H9 (cell line): ENCODE measurements at regions not wholly inside any gene's neighbourhood (a gene's known extent, or its start where the extent isn't known, plus 50 kb on each side); places are given as distances from the start of the nearest gene placed in this dataset.

Experiments used
- DNase-seq: peaks from one replicate; pipeline ENCODE4 v3.0.0-alpha.2; 2017
- H2AFZ ChIP-seq: one replicate; pipeline ENCODE4 v1.6.1; 2013; ENCODE audit warnings: mild to moderate bottlenecking, low read length, control low read depth, moderate library complexity
- H2AK5ac ChIP-seq: 2 replicates; pipeline ENCODE4 v1.6.1; 2013; ENCODE audit warnings: low read length, control low read depth, mixed read lengths; ENCODE audit not compliant: insufficient read length
- H2BK120ac ChIP-seq: one replicate; pipeline ENCODE4 v1.6.1; 2013; ENCODE audit warnings: low read depth, mild to moderate bottlenecking, low read length, control low read depth, inconsistent platforms; ENCODE audit not compliant: poor library complexity, severe bottlenecking
- H2BK12ac ChIP-seq: 2 replicates; pipeline ENCODE4 v1.6.1; 2013; ENCODE audit warnings: low read length, control low read depth, mixed read lengths, low read depth; ENCODE audit not compliant: insufficient read length
- H2BK15ac ChIP-seq: 2 replicates; pipeline ENCODE4 v1.6.1; 2013; ENCODE audit warnings: low read depth, low read length, control low read depth
- H2BK20ac ChIP-seq: one replicate; pipeline ENCODE4 v1.6.1; 2013; ENCODE audit warnings: low read depth, mild to moderate bottlenecking, low read length, control low read depth, inconsistent platforms; ENCODE audit not compliant: poor library complexity, severe bottlenecking
- H2BK5ac ChIP-seq: 2 replicates; pipeline ENCODE4 v1.6.1; 2013; ENCODE audit warnings: low read length, control low read depth, mixed read lengths; ENCODE audit not compliant: insufficient read length
- H3K14ac ChIP-seq: 2 replicates; pipeline ENCODE4 v1.6.1; 2013; ENCODE audit warnings: low read length, control low read depth; ENCODE audit not compliant: insufficient read depth
- H3K18ac ChIP-seq: 2 replicates; pipeline ENCODE4 v1.6.1; 2013; ENCODE audit warnings: low read depth, mild to moderate bottlenecking, mixed read lengths, low read length, control low read depth; ENCODE audit not compliant: insufficient read length
- H3K23ac ChIP-seq: 2 replicates; pipeline ENCODE4 v1.6.1; 2013; ENCODE audit warnings: low read length, control low read depth, mixed read lengths, low read depth; ENCODE audit not compliant: insufficient read length
- H3K23me2 ChIP-seq: 2 replicates; pipeline ENCODE4 v1.6.1; 2013; ENCODE audit warnings: low read depth, mild to moderate bottlenecking, mixed read lengths, low read length, control low read depth; ENCODE audit not compliant: insufficient read length, poor library complexity, severe bottlenecking
- H3K27ac ChIP-seq: 2 replicates; pipeline ENCODE4 v1.5.1; 2013; ENCODE audit warnings: low read length, control low read depth, mixed read lengths, low read depth; ENCODE audit not compliant: insufficient read length
- H3K27me3 ChIP-seq: 2 replicates; pipeline ENCODE4 v1.6.1; 2013; ENCODE audit warnings: low read length, control low read depth, inconsistent platforms; ENCODE audit not compliant: insufficient read depth
- H3K4ac ChIP-seq: 2 replicates; pipeline ENCODE4 v1.6.1; 2013; ENCODE audit warnings: low read depth, mild to moderate bottlenecking, control low read depth, inconsistent platforms, low read length, moderate library complexity
- H3K4me1 ChIP-seq: 2 replicates; pipeline ENCODE4 v1.6.1; 2013; ENCODE audit warnings: low read length, control low read depth, inconsistent platforms; ENCODE audit not compliant: insufficient read depth
- H3K4me2 ChIP-seq: 2 replicates; pipeline ENCODE4 v1.6.1; 2013; ENCODE audit warnings: low read length, control low read depth, mixed read lengths; ENCODE audit not compliant: insufficient read length, insufficient read depth
- H3K56ac ChIP-seq: 2 replicates; pipeline ENCODE4 v1.6.1; 2013; ENCODE audit warnings: low read depth, mild to moderate bottlenecking, mixed read lengths, low read length, control low read depth; ENCODE audit not compliant: insufficient read length
- H3K79me1 ChIP-seq: 2 replicates; pipeline ENCODE4 v1.6.1; 2013; ENCODE audit warnings: low read depth, mild to moderate bottlenecking, moderate library complexity, low read length, control low read depth, inconsistent platforms; ENCODE audit not compliant: insufficient read depth, poor library complexity, severe bottlenecking
- H3K79me2 ChIP-seq: 2 replicates; pipeline ENCODE4 v1.6.1; 2013; ENCODE audit warnings: low read length, control low read depth, inconsistent platforms; ENCODE audit not compliant: insufficient read depth
- H3K9ac ChIP-seq: 2 replicates; pipeline ENCODE4 v1.6.1; 2013; ENCODE audit warnings: low read length, control low read depth, mixed read lengths; ENCODE audit not compliant: insufficient read length; ENCODE audit errors: extremely low read depth
- H3K9me3 ChIP-seq: one replicate; pipeline ENCODE4 v1.6.1; 2013; ENCODE audit warnings: low read depth, low read length, inconsistent platforms; ENCODE audit not compliant: control insufficient read depth
- H3T11ph ChIP-seq: one replicate; pipeline ENCODE4 v1.6.1; 2013; ENCODE audit warnings: mild to moderate bottlenecking, low read length, control low read depth, inconsistent platforms
- H4K20me1 ChIP-seq: one replicate; pipeline ENCODE4 v1.6.1; 2013; ENCODE audit not compliant: control insufficient read depth, insufficient read length, insufficient read depth
- H4K5ac ChIP-seq: 2 replicates; pipeline ENCODE4 v1.6.1; 2013; ENCODE audit warnings: low read depth, mild to moderate bottlenecking, mixed read lengths, low read length, control low read depth; ENCODE audit not compliant: insufficient read length
- H4K8ac ChIP-seq: replicated peaks from 2 replicates; pipeline ENCODE4 v1.6.1; 2013; ENCODE audit warnings: low read length, control low read depth, mixed read lengths, low read depth; ENCODE audit not compliant: insufficient read length
- H4K91ac ChIP-seq: 2 replicates; pipeline ENCODE4 v1.6.1; 2013; ENCODE audit warnings: low read depth, mild to moderate bottlenecking, moderate library complexity, mixed read lengths, low read length, control low read depth; ENCODE audit not compliant: insufficient read length
- H3K27ac Mint-ChIP-seq, 3 experiments: 2 replicates in 2 of 3; 3 replicates in 1 of 3; pipeline ENCODE4 v1.8.0; 2020 to 2021; ENCODE audit warnings: mixed read lengths in 3 of 3, mild to moderate bottlenecking in 1 of 3, moderate library complexity in 1 of 3
- H3K27me3 Mint-ChIP-seq: 2 replicates; pipeline ENCODE4 v1.8.0; 2021; ENCODE audit warnings: low read depth, mild to moderate bottlenecking, moderate library complexity, mixed read lengths
- H3K36me3 Mint-ChIP-seq, 3 experiments: 2 replicates in 2 of 3; 3 replicates in 1 of 3; pipeline ENCODE4 v1.8.0; 2020 to 2021; ENCODE audit warnings: low read depth in 3 of 3, mixed read lengths in 3 of 3; ENCODE audit not compliant: insufficient read depth in 1 of 3
- H3K4me1 Mint-ChIP-seq, 2 experiments: 2 replicates each; pipeline ENCODE4 v1.8.0; 2020; ENCODE audit warnings: mixed read lengths in 2 of 2
- H3K4me3 Mint-ChIP-seq, 2 experiments: 2 replicates in 1 of 2; 3 replicates in 1 of 2; pipeline ENCODE4 v1.8.0; 2020 to 2021; ENCODE audit warnings: mild to moderate bottlenecking in 2 of 2, mixed read lengths in 2 of 2, moderate library complexity in 1 of 2
- H3K9me3 Mint-ChIP-seq, 2 experiments: 2 replicates in 1 of 2; 3 replicates in 1 of 2; pipeline ENCODE4 v1.8.0; 2020; ENCODE audit warnings: mild to moderate bottlenecking in 2 of 2, mixed read lengths in 2 of 2, moderate library complexity in 1 of 2
- WGBS: extraction: QIAGEN DNeasy Blood & Tissue Kit; methylation state at CpG from one replicate; pipeline ENCODE4 v1.1.7; 2013; ENCODE audit warnings: missing lambda C conversion rate, low lambda C conversion rate, mixed read lengths; ENCODE audit not compliant: insufficient read length; ENCODE audit errors: extremely low coverage; 5-methylcytosine and 5-hydroxymethylcytosine counted together
- TF ChIP-seq, protein P1 (sequence below): fragments of 200-600 bp; sonication (generic); conservative IDR thresholded peaks from 3 replicates; pipeline ENCODE4 v1.8.0; 2021; ENCODE audit warnings: antibody characterized with exemption, mild to moderate bottlenecking

DNA sequence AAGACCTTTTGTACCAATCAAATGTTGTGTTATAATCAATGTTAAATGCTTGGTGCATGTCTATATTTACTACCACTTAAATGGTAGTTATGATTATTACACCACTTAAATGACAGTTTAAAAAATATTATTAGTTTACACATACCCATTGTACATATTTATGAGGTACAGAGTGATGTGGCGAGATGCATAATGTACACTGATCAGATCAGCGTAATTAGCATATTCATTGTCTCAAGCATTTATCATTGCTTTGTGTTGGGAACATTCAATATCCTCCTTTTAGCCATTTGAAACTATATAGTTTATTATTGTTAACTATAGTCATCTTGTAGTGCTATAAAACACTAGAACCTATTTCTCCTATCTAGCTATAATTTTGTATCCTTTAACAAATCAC, 434.4 kb upstream of the ACTBL2 start:
- Histone ChIP-seq H2AK5ac (no peak overlapping the region), H3K4ac (no peak overlapping the region), H3K56ac (no peak overlapping the region), H3K27me3 (no peaks in the 10 kb centered on the region), H3K79me1 (no peaks in the 10 kb centered on the region), H3K18ac (no peak overlapping the region), H2BK15ac (no peak overlapping the region), H2BK12ac (no peak overlapping the region), H4K8ac (no peak overlapping the region), H4K91ac (no peak overlapping the region), H3K4me2 (no peak overlapping the region), H4K5ac (no peak overlapping the region), H3T11ph (no peak overlapping the region), H3K14ac (no peak overlapping the region), H2AFZ (no peak overlapping the region), H3K79me2 (no peaks in the 10 kb centered on the region), H3K23me2 (no peaks in the 10 kb centered on the region), H3K9me3 (no peaks in the 10 kb centered on the region), H2BK20ac (no peak overlapping the region), H2BK5ac (no peak overlapping the region), H2BK120ac (no peak overlapping the region), H3K4me1 (no peaks in the 10 kb centered on the region), H3K23ac (no peak overlapping the region), H3K9ac (no peak overlapping the region), H3K27ac (no peak overlapping the region), H4K20me1 (no peaks in the 10 kb centered on the region)
- DNase-seq: no peak
- peaks cover 0 to 7% of the 10 kb centered on the region in 2 experiments; a peak in 2 of 4 replicates for H3K4me1 Mint-ChIP-seq
- no peaks in the 10 kb centered on the region for H3K27me3 Mint-ChIP-seq
- peaks cover 0 to 3% of the 10 kb centered on the region in 2 experiments; a peak in 1 of 5 replicates for H3K9me3 Mint-ChIP-seq
- no peak overlapping the region for H3K4me3 Mint-ChIP-seq
- no peak overlapping the region for H3K27ac Mint-ChIP-seq
- TF ChIP-seq, protein P1, sequence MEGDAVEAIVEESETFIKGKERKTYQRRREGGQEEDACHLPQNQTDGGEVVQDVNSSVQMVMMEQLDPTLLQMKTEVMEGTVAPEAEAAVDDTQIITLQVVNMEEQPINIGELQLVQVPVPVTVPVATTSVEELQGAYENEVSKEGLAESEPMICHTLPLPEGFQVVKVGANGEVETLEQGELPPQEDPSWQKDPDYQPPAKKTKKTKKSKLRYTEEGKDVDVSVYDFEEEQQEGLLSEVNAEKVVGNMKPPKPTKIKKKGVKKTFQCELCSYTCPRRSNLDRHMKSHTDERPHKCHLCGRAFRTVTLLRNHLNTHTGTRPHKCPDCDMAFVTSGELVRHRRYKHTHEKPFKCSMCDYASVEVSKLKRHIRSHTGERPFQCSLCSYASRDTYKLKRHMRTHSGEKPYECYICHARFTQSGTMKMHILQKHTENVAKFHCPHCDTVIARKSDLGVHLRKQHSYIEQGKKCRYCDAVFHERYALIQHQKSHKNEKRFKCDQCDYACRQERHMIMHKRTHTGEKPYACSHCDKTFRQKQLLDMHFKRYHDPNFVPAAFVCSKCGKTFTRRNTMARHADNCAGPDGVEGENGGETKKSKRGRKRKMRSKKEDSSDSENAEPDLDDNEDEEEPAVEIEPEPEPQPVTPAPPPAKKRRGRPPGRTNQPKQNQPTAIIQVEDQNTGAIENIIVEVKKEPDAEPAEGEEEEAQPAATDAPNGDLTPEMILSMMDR: no peak
- H3K36me3 Mint-ChIP-seq: peaks cover 0 to under 1% (median 0%) of the 10 kb centered on the region in 3 experiments; a peak in 1 of 7 replicates
- no CpG with 5 or more reads among the region's 2 CpGs for WGBS
